Caco-2 (cell line): ENCODE measurements at regions not wholly inside any gene's neighbourhood (a gene's known extent, or its start where the extent isn't known, plus 50 kb on each side); places are given as distances from the start of the nearest gene placed in this dataset.

Experiments
- BruUV-seq: library from RNA; stranded (reverse); fragments of 400-500 nt; replicated peaks from 2 replicates; lab custom pipeline; 2021; lab: Mats Ljungman, UMichigan
- CTCF ChIA-PET: fragments of 300-600 bp; sonication (Branson Sonifier 250); formaldehyde crosslinking; loops from one replicate; lab custom pipeline; 2022; ENCODE audit warnings: antibody characterized with exemption; lab: Charles Lee
- POLR2A ChIA-PET: fragments of 300-600 bp; sonication (Branson Sonifier 250); formaldehyde crosslinking; loops from one replicate; lab custom pipeline; 2022; ENCODE audit warnings: antibody characterized with exemption; lab: Charles Lee
- DNase-seq, 2 experiments: peaks; one replicate each; pipeline versions ENCODE4 v3.0.0 to v3.0.0-alpha.2; 2020 to 2022
- H3K27me3 ChIP-seq: replicated peaks from 2 replicates; pipeline ENCODE4 v1.6.0; 2011; ENCODE audit warnings: low read length; ENCODE audit not compliant: control insufficient read depth, insufficient read depth
- H3K36me3 ChIP-seq: 2 replicates; pipeline ENCODE4 v1.5.1; 2011; ENCODE audit warnings: low read length; ENCODE audit not compliant: control insufficient read depth, insufficient read depth
- H3K4me1 ChIP-seq: fragments of 250-450 bp; sonication (Bioruptor Pico); 2 replicates; pipeline ENCODE4 v1.5.1; 2020; ENCODE audit warnings: mild to moderate bottlenecking
- H3K4me3 ChIP-seq: 2 replicates; pipeline ENCODE4 v1.5.1; 2011; ENCODE audit warnings: low read depth, mild to moderate bottlenecking, control low read depth, low read length
- H3K9me3 ChIP-seq: fragments of 250-450 bp; sonication (Bioruptor Pico); 2 replicates; pipeline ENCODE4 v1.5.1; 2020; ENCODE audit warnings: mild to moderate bottlenecking, moderate library complexity
- H3K27ac Mint-ChIP-seq: one replicate; pipeline ENCODE4 v1.8.0; 2022; ENCODE audit warnings: mixed read lengths; ENCODE audit not compliant: unreplicated experiment
- H3K27me3 Mint-ChIP-seq: one replicate; pipeline ENCODE4 v1.8.0; 2022; ENCODE audit warnings: mixed read lengths; ENCODE audit not compliant: insufficient read depth, unreplicated experiment
- H3K36me3 Mint-ChIP-seq: one replicate; pipeline ENCODE4 v1.8.0; 2022; ENCODE audit warnings: mild to moderate bottlenecking, mixed read lengths; ENCODE audit not compliant: insufficient read depth, unreplicated experiment
- H3K4me1 Mint-ChIP-seq: one replicate; pipeline ENCODE4 v1.8.0; 2022; ENCODE audit warnings: low read depth, mixed read lengths; ENCODE audit not compliant: unreplicated experiment
- H3K4me3 Mint-ChIP-seq: one replicate; pipeline ENCODE4 v1.8.0; 2022; ENCODE audit warnings: mild to moderate bottlenecking, moderate library complexity, mixed read lengths; ENCODE audit not compliant: unreplicated experiment
- H3K9me3 Mint-ChIP-seq: one replicate; pipeline ENCODE4 v1.8.0; 2022; ENCODE audit warnings: mixed read lengths; ENCODE audit not compliant: unreplicated experiment
- intact Hi-C: fragments of 100-400 bp; cut with micrococcal nuclease; formaldehyde crosslinking; loops from one replicate; pipeline ENCODE4 v1.10.0; 2022; ENCODE audit not compliant: unreplicated experiment
- TF ChIP-seq, protein P1 (sequence below), 2 experiments: fragments of 200-600 bp in 1 of 2; IDR thresholded peaks; 1 replicate in 1 of 2; 2 replicates in 1 of 2; pipeline versions ENCODE4 v1.5.1 to v1.8.0; 2011 to 2022; ENCODE audit warnings: antibody characterized with exemption in 1 of 2, control low read depth in 1 of 2, inconsistent platforms in 1 of 2, low read depth in 1 of 2, low read length in 1 of 2, mild to moderate bottlenecking in 1 of 2, moderate library complexity in 1 of 2; ENCODE audit not compliant: insufficient read depth in 1 of 2, severe bottlenecking in 1 of 2, unreplicated experiment in 1 of 2

DNA sequence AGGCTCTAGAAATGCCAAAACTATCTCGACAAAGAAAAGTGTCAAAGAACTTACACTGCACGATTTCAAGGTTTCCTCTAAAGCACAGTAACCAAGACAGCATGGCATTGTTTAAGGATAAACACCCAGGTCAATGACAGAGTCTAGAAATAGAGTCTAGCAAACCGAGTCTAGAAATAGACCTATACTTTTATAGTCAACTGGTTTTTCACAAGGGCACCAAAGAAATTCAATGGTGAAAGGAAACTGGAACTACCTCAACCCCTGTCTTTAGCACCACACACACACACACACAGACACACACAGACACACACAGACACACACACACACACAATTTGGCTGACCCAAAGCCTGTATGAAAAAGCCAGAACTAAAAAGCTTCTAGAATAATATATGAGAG is 67.1 kb upstream of the PGBD5 start:
- H3K36me3 Mint-ChIP-seq: no peaks in the 10 kb centered on the region
- TF ChIP-seq, protein P1, sequence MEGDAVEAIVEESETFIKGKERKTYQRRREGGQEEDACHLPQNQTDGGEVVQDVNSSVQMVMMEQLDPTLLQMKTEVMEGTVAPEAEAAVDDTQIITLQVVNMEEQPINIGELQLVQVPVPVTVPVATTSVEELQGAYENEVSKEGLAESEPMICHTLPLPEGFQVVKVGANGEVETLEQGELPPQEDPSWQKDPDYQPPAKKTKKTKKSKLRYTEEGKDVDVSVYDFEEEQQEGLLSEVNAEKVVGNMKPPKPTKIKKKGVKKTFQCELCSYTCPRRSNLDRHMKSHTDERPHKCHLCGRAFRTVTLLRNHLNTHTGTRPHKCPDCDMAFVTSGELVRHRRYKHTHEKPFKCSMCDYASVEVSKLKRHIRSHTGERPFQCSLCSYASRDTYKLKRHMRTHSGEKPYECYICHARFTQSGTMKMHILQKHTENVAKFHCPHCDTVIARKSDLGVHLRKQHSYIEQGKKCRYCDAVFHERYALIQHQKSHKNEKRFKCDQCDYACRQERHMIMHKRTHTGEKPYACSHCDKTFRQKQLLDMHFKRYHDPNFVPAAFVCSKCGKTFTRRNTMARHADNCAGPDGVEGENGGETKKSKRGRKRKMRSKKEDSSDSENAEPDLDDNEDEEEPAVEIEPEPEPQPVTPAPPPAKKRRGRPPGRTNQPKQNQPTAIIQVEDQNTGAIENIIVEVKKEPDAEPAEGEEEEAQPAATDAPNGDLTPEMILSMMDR (IDR thresholded peaks at IDR 0.05; ENCODE audit: insufficient read depth in 1 of 2, low read depth in 1 of 2, low read length in 1 of 2, severe bottlenecking in 1 of 2, unreplicated experiment in 1 of 2): no peak
- no peak overlapping the region for H3K4me3 Mint-ChIP-seq
- peaks cover 13% of the 10 kb centered on the region for H3K27me3 Mint-ChIP-seq
- CTCF ChIA-PET: no interaction called here
- Histone ChIP-seq H3K9me3 (no peaks in the 10 kb centered on the region), H3K4me1 (no peaks in the 10 kb centered on the region), H3K4me3 (no peak overlapping the region), H3K27me3 (no peaks in the 10 kb centered on the region), H3K36me3 (no peaks in the 10 kb centered on the region)
- no TSS peak for BruUV-seq
- intact Hi-C loops: no loop called here
- no peaks in the 10 kb centered on the region for H3K4me1 Mint-ChIP-seq
- no peaks in the 10 kb centered on the region for H3K9me3 Mint-ChIP-seq
- no peak overlapping the region for H3K27ac Mint-ChIP-seq
- no peak for DNase-seq
- POLR2A ChIA-PET: no interaction called here

DNA sequence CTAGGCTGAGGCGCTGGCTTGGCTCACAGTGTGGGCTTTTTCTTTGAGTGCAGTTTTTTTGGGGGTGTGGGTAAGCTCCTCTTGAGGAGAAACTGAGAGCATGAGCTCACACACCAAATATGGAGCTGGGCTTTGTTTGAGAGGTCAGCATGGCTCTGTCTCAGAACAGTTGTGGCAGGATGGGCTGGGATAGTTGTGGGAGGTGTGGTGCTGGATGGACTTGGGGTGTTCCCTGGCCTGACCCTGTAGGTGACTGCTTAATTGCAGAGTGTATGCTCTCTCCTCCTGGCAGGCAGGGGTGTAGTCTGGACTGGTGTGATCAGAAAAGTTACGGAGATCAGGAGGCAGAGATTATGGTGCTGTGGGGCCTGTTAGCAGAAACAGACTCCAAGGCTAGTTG is 64.3 kb upstream of the PGBD5 start:
- ChIA-PET CTCF (no interaction called here), POLR2A (no interaction called here)
- Histone ChIP-seq H3K36me3 (no peaks in the 10 kb centered on the region), H3K4me3 (no peak overlapping the region), H3K4me1 (no peaks in the 10 kb centered on the region), H3K9me3 (no peaks in the 10 kb centered on the region), H3K27me3 (no peaks in the 10 kb centered on the region)
- Mint-ChIP-seq H3K4me1 (no peaks in the 10 kb centered on the region), H3K27me3 (peaks cover 15% of the 10 kb centered on the region), H3K4me3 (no peak overlapping the region), H3K9me3 (no peaks in the 10 kb centered on the region), H3K27ac (no peak overlapping the region), H3K36me3 (no peaks in the 10 kb centered on the region)
- TF ChIP-seq, protein P1 (IDR thresholded peaks at IDR 0.05; ENCODE audit: insufficient read depth in 1 of 2, low read depth in 1 of 2, low read length in 1 of 2, severe bottlenecking in 1 of 2, unreplicated experiment in 1 of 2): no peak
- intact Hi-C loops: no loop called here
- DNase-seq: no peak
- BruUV-seq: no TSS peak

DNA sequence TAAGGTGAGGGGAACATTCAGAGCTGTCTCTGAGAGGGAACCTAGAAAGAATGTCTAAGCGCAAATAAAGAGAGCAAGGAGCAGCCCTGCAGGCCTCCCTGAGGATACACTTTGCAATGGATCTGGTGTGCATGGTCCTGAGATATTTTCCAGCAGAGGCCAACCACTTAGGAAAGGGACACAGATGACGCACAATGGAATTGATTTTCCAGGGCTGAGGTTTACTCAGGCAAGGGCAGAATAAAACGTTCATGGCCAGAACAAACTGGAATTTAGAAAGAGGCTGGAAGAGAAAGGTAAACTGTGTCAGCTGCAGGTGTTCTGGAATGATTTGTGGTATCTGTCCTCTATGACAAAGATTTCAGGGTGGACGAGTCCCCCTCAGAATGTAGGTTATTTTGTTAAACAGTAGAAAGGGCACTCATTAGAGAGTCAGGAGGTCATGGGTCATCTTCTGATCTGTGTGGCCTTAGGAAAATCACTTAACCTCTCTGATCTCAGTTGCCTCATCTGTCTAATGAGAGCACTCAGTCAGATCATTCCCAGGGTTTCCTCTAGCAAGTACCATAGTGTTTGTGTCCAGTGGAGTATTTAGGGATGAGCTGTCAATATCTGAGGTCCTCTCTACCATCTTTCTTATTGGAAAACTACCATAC is 61.8 kb upstream of the PGBD5 start:
- no TSS peak for BruUV-seq
- no peaks in the 10 kb centered on the region for H3K9me3 ChIP-seq
- H3K4me1 ChIP-seq: no peaks in the 10 kb centered on the region
- TF ChIP-seq, protein P1 (IDR thresholded peaks at IDR 0.05; ENCODE audit: insufficient read depth in 1 of 2, low read depth in 1 of 2, low read length in 1 of 2, severe bottlenecking in 1 of 2, unreplicated experiment in 1 of 2): no peak
- POLR2A ChIA-PET: no interaction called here
- Mint-ChIP-seq H3K9me3 (no peaks in the 10 kb centered on the region), H3K27ac (no peak overlapping the region), H3K4me3 (no peak overlapping the region), H3K4me1 (no peaks in the 10 kb centered on the region), H3K27me3 (peaks cover 11% of the 10 kb centered on the region), H3K36me3 (no peaks in the 10 kb centered on the region)
- no peak overlapping the region for H3K4me3 ChIP-seq
- no peaks in the 10 kb centered on the region for H3K36me3 ChIP-seq
- no peak for DNase-seq
- CTCF ChIA-PET: no interaction called here
- intact Hi-C loops: no loop called here
- no peaks in the 10 kb centered on the region for H3K27me3 ChIP-seq
